GM13976 (cell line): ENCODE measurements at regions not wholly inside any gene's neighbourhood (a gene's known extent, or its start where the extent isn't known, plus 50 kb on each side); places are given as distances from the start of the nearest gene placed in this dataset.

ENCODE experiments used
- DNase-seq: peaks from one replicate; pipeline ENCODE4 v3.0.0; 2012; ENCODE audit warnings: low spot score
- in situ Hi-C: fragments of 300-500 bp; cut with MboI; formaldehyde crosslinking; loops from one replicate; pipeline ENCODE4 v1.12.0; 2022; ENCODE audit warnings: low sequenced_read_pairs, mixed read lengths, inconsistent platforms; ENCODE audit not compliant: unreplicated experiment
- TF ChIP-seq, protein P1 (sequence below): IDR thresholded peaks from 2 replicates; pipeline ENCODE4 v1.5.1; 2012; ENCODE audit warnings: borderline replicate concordance, mild to moderate bottlenecking; ENCODE audit not compliant: insufficient read depth; ENCODE audit errors: extremely low read depth, missing control alignments, control extremely low read depth

GRCh38 chr4:27703771-27704170 is 843.1 kb downstream of the STIM2 start:
- TF ChIP-seq, protein P1, sequence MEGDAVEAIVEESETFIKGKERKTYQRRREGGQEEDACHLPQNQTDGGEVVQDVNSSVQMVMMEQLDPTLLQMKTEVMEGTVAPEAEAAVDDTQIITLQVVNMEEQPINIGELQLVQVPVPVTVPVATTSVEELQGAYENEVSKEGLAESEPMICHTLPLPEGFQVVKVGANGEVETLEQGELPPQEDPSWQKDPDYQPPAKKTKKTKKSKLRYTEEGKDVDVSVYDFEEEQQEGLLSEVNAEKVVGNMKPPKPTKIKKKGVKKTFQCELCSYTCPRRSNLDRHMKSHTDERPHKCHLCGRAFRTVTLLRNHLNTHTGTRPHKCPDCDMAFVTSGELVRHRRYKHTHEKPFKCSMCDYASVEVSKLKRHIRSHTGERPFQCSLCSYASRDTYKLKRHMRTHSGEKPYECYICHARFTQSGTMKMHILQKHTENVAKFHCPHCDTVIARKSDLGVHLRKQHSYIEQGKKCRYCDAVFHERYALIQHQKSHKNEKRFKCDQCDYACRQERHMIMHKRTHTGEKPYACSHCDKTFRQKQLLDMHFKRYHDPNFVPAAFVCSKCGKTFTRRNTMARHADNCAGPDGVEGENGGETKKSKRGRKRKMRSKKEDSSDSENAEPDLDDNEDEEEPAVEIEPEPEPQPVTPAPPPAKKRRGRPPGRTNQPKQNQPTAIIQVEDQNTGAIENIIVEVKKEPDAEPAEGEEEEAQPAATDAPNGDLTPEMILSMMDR, result no peak
- in situ Hi-C loops, result no loop called here
- no peak for DNase-seq

DNA sequence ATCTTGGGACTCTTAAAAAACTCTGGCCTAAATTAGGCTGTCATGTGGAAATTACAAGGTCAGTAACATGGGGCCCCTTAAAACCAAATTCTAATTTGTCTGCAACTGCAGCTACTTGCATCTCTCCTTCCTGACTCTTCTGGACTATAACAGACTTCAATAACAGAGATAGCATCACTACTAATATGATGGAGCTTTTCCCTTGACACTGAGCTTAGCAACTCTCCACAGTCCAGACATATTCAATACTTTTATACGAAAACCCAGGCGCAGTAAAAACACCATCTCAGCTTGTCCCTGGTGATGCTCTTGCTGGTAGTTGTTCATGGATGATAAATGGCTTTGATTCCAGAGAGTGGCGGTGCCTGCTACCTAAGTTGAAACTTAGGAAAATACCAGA is 850.4 kb downstream of the STIM2 start:
- DNase-seq, result no peak
- TF ChIP-seq, protein P1, result no peak
- in situ Hi-C loops, result no loop called here

GRCh38 chr4:27714073-27714472 is 853.4 kb downstream of the STIM2 start:
- no peak for DNase-seq
- TF ChIP-seq, protein P1, result no peak
- in situ Hi-C loops, result no loop called here

DNA sequence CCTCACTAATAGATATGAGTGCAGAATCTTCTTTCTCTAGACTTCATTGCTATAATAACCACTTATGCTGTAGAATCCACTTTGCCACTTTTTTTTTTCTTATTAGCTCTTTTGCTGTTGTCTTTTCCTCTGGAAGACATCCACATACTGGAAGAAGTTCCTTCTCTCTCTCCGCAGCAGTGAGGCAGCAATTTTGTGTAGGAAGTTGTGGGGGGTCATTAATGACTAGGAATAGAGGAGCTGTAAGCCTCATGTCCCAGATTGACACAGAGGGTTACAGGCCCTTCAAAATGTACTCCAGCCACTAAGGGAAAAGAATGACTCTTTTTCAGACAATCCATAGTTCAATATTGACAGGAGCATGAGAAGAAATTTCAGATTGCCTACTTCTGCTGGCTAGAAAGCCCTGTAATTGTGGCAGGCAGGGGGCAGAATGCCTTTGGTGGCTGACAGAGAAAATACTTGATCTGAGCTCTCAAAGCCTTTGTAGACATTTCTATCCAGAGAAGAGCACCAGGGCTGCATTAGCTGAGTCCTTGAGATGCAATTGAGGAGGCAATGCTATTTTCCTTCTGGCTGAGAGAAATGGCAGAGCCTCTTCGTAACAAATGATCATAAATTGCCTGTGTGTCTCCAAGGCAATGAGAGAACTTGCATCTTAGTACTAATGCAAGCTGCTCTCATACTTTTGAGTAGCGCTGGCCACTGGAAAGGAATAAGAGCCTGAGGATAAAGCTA is 856.2 kb downstream of the STIM2 start:
- DNase-seq, result no peak
- TF ChIP-seq, protein P1, result no peak
- in situ Hi-C loops, result no loop called here

- in situ Hi-C loops, result no loop called here
- TF ChIP-seq, protein P1, result no peak
- no peak for DNase-seq
Measured at GRCh38 chr4:27717431-27717755, 856.8 kb downstream of the STIM2 start.

DNA sequence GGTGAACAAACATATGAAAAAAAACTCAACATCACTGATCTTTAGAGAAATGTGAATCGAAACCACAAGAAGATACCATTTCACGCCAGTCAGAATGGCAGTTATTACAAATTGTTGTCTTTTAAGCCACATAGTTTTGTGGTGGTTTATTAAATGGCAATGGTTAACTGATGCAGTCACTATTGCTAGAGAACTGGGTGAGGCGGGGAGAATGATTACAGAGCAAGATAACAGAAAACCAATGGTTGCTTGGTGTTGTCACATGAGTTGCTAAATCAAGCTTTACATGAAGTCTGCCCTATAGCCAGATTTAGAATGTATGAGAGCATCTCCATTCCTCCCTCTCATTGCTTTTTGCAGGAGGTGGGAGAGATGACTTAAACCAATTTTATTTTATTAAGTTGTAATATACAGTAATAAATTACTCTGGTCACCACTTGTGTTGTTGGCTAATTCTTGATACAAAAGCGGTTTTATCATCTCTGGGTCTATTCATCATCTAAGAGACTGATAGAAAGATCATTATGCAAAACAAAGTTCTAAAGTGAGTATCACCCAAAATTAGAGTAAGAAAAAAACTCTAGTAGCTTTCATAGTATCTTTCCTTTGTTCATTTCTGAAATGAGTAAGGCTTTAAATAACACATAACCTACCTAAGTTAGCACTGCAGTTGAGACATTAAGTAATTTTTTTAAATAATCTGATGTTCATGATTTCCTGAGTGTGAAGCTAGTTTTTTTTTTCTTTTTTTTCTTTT is 859.5 kb downstream of the STIM2 start:
- TF ChIP-seq, protein P1, result no peak
- no peak for DNase-seq
- in situ Hi-C loops, result no loop called here
